ENCODE measurements at regions not wholly inside any gene's neighbourhood (a gene's known extent, or its start where the extent isn't known, plus 50 kb on each side); places are given as distances from the start of the nearest gene placed in this dataset.

- no TSS peak for BruUV-seq (replicated peaks)
- Mint-ChIP-seq H3K4me1 (ENCODE audit: low read depth, unreplicated experiment) (no peaks in the 10 kb centered on the region), H3K27ac (ENCODE audit: unreplicated experiment) (no peak overlapping the region), H3K4me3 (ENCODE audit: unreplicated experiment) (no peak overlapping the region), H3K36me3 (ENCODE audit: insufficient read depth, unreplicated experiment) (no peaks in the 10 kb centered on the region), H3K27me3 (ENCODE audit: insufficient read depth, unreplicated experiment) (no peaks in the 10 kb centered on the region), H3K9me3 (ENCODE audit: unreplicated experiment) (no peaks in the 10 kb centered on the region)
- ChIA-PET CTCF (no interaction called here), POLR2A (no interaction called here)
- Histone ChIP-seq H3K4me1 (no peaks in the 10 kb centered on the region), H3K27me3 (replicated peaks; ENCODE audit: control insufficient read depth, insufficient read depth, low read length) (no peaks in the 10 kb centered on the region), H3K36me3 (ENCODE audit: control insufficient read depth, insufficient read depth, low read length) (no peaks in the 10 kb centered on the region), H3K4me3 (ENCODE audit: low read depth, low read length) (no peak overlapping the region), H3K9me3 (no peaks in the 10 kb centered on the region)
- no peak for DNase-seq
- no peak for TF ChIP-seq CTCF (IDR thresholded peaks at IDR 0.05; ENCODE audit: insufficient read depth in 1 of 2, low read depth in 1 of 2, low read length in 1 of 2, severe bottlenecking in 1 of 2, unreplicated experiment in 1 of 2)
- intact Hi-C loops (cut with micrococcal nuclease; ENCODE audit: unreplicated experiment) = no loop called here
Measured at GRCh38 chr2:123648016-123648415, 377.1 kb upstream of the CNTNAP5 start.

GRCh38 chr2:123648956-123649355 lies 376.1 kb upstream of the CNTNAP5 start:
- ChIA-PET CTCF (no interaction called here), POLR2A (no interaction called here)
- H3K27me3 Mint-ChIP-seq (ENCODE audit: insufficient read depth, unreplicated experiment) = no peaks in the 10 kb centered on the region

GRCh38 chr2:123651151-123651550 lies 373.9 kb upstream of the CNTNAP5 start:
- Mint-ChIP-seq H3K27ac (ENCODE audit: unreplicated experiment) (no peak overlapping the region), H3K36me3 (ENCODE audit: insufficient read depth, unreplicated experiment) (no peaks in the 10 kb centered on the region), H3K4me3 (ENCODE audit: unreplicated experiment) (no peak overlapping the region), H3K9me3 (ENCODE audit: unreplicated experiment) (no peaks in the 10 kb centered on the region), H3K4me1 (ENCODE audit: low read depth, unreplicated experiment) (no peaks in the 10 kb centered on the region), H3K27me3 (ENCODE audit: insufficient read depth, unreplicated experiment) (no peaks in the 10 kb centered on the region)
- H3K9me3 ChIP-seq = no peaks in the 10 kb centered on the region
- POLR2A ChIA-PET = no interaction called here
- TF ChIP-seq CTCF (IDR thresholded peaks at IDR 0.05; ENCODE audit: insufficient read depth in 1 of 2, low read depth in 1 of 2, low read length in 1 of 2, severe bottlenecking in 1 of 2, unreplicated experiment in 1 of 2) = no peak
- CTCF ChIA-PET = no interaction called here
- H3K27me3 ChIP-seq (replicated peaks; ENCODE audit: control insufficient read depth, insufficient read depth, low read length) = no peaks in the 10 kb centered on the region
- H3K4me3 ChIP-seq (ENCODE audit: low read depth, low read length) = no peak overlapping the region
- BruUV-seq (replicated peaks) = no TSS peak
- intact Hi-C loops (cut with micrococcal nuclease; ENCODE audit: unreplicated experiment) = no loop called here
- no peaks in the 10 kb centered on the region for H3K36me3 ChIP-seq (ENCODE audit: control insufficient read depth, insufficient read depth, low read length)
- DNase-seq = no peak
- no peaks in the 10 kb centered on the region for H3K4me1 ChIP-seq

More at GRCh38 chr2:123648956-123649355, 376.1 kb upstream of the CNTNAP5 start:
- BruUV-seq (replicated peaks) = no TSS peak
- intact Hi-C loops (cut with micrococcal nuclease; ENCODE audit: unreplicated experiment) = no loop called here
- no peak for DNase-seq
- Mint-ChIP-seq H3K36me3 (ENCODE audit: insufficient read depth, unreplicated experiment) (no peaks in the 10 kb centered on the region), H3K9me3 (ENCODE audit: unreplicated experiment) (no peaks in the 10 kb centered on the region), H3K27ac (ENCODE audit: unreplicated experiment) (no peak overlapping the region), H3K4me1 (ENCODE audit: low read depth, unreplicated experiment) (no peaks in the 10 kb centered on the region), H3K4me3 (ENCODE audit: unreplicated experiment) (no peak overlapping the region)
- Histone ChIP-seq H3K9me3 (no peaks in the 10 kb centered on the region), H3K27me3 (replicated peaks; ENCODE audit: control insufficient read depth, insufficient read depth, low read length) (no peaks in the 10 kb centered on the region), H3K36me3 (ENCODE audit: control insufficient read depth, insufficient read depth, low read length) (no peaks in the 10 kb centered on the region), H3K4me3 (ENCODE audit: low read depth, low read length) (no peak overlapping the region), H3K4me1 (no peaks in the 10 kb centered on the region)
- TF ChIP-seq CTCF (IDR thresholded peaks at IDR 0.05; ENCODE audit: insufficient read depth in 1 of 2, low read depth in 1 of 2, low read length in 1 of 2, severe bottlenecking in 1 of 2, unreplicated experiment in 1 of 2) = no peak

Data from Caco-2 (cell line).